Prostate gland (tissue), 2 donors: ENCODE measurements at regions not wholly inside any gene's neighbourhood (a gene's known extent, or its start where the extent isn't known, plus 50 kb on each side); places are given as distances from the start of the nearest gene placed in this dataset.

Experiments
- DNase-seq: peaks from one replicate; pipeline ENCODE4 v3.0.0-alpha.2; 2019; ENCODE audit warnings: low spot score
- H3K27ac ChIP-seq, 2 donors: fragments of 200-600 bp; sonication (generic); 2 replicates each; pipeline ENCODE4 v1.5.1; 2017 to 2019
- H3K27me3 ChIP-seq: fragments of 200-600 bp; sonication (generic); replicated peaks from 2 replicates; pipeline ENCODE4 v1.5.1; 2019; ENCODE audit not compliant: insufficient read depth
- H3K36me3 ChIP-seq, 2 donors: fragments of 200-600 bp; sonication (generic); 1 replicate in 1 of 2; 2 replicates in 1 of 2; pipeline versions ENCODE4 v1.5.1 to v1.8.1; 2017 to 2019
- H3K4me1 ChIP-seq: fragments of 200-600 bp; sonication (generic); replicated peaks from 2 replicates; pipeline ENCODE4 v1.5.1; 2019
- H3K4me3 ChIP-seq, 2 donors: fragments of 200-600 bp; sonication (generic); 2 replicates each; pipeline ENCODE4 v1.5.1; 2017 to 2019
- H3K9me3 ChIP-seq: fragments of 200-600 bp; sonication (generic); 2 replicates; pipeline ENCODE4 v1.5.1; 2017
- CTCF ChIP-seq, 4 experiments: fragments of 200-600 bp in 2 of 4; fragments of 450-650 bp in 2 of 4; sonication (generic) in 2 of 4; IDR thresholded peaks; 1 replicate in 3 of 4; 2 replicates in 1 of 4; pipeline ENCODE4 v1.5.1; 2016 to 2019; ENCODE audit warnings: antibody characterized with exemption in 4 of 4, mild to moderate bottlenecking in 2 of 4, moderate library complexity in 2 of 4
- POLR2A ChIP-seq: fragments of 450-650 bp; IDR thresholded peaks from one replicate; pipeline ENCODE4 v1.6.1; 2016; ENCODE audit warnings: antibody characterized with exemption, mild to moderate bottlenecking
- POLR2AphosphoS5 ChIP-seq: sonication (generic); formaldehyde crosslinking; IDR thresholded peaks from one replicate; pipeline ENCODE4 v1.6.1; 2017; ENCODE audit warnings: antibody characterized with exemption
- WGBS: methylation state at CpG from one replicate; pipeline ENCODE4 v1.1.5; 2018; 5-methylcytosine and 5-hydroxymethylcytosine counted together
- intact Hi-C: fragments of 100-400 bp; cut with DNase I; formaldehyde crosslinking; loops from one replicate; pipeline ENCODE4 v1.14.2; 2022

GRCh38 chr10:6757158-6757557 is 177.1 kb upstream of the PRKCQ start:
- H3K36me3 ChIP-seq: no peaks in the 10 kb centered on the region
- H3K27ac ChIP-seq: no peak overlapping the region
- intact Hi-C loops: no loop called here
- H3K4me1 ChIP-seq: no peaks in the 10 kb centered on the region
- DNase-seq: no peak
- 60% methylated on average over 7 of the region's 7 CpGs for WGBS
- no peaks in the 10 kb centered on the region for H3K27me3 ChIP-seq
- TF ChIP-seq CTCF (IDR thresholded peaks at IDR 0.05) (no peak), POLR2AphosphoS5 (no peak), POLR2A (no peak)
- H3K4me3 ChIP-seq: no peak overlapping the region
- H3K9me3 ChIP-seq: no peaks in the 10 kb centered on the region

GRCh38 chr10:6756716-6757115 is 176.6 kb upstream of the PRKCQ start:
- TF ChIP-seq POLR2AphosphoS5: no peak
- no peak for TF ChIP-seq CTCF (IDR thresholded peaks at IDR 0.05)
- no peak for TF ChIP-seq POLR2A
- Histone ChIP-seq H3K4me3 (no peak overlapping the region), H3K27ac (no peak overlapping the region), H3K4me1 (no peaks in the 10 kb centered on the region), H3K36me3 (no peaks in the 10 kb centered on the region), H3K9me3 (no peaks in the 10 kb centered on the region), H3K27me3 (no peaks in the 10 kb centered on the region)
- WGBS: 74% methylated on average over 2 of the region's 2 CpGs
- intact Hi-C loops: no loop called here
- DNase-seq: no peak

- intact Hi-C loops: no loop called here
- Histone ChIP-seq H3K27ac (no peak overlapping the region), H3K27me3 (no peaks in the 10 kb centered on the region), H3K4me3 (no peak overlapping the region), H3K4me1 (no peaks in the 10 kb centered on the region), H3K36me3 (no peaks in the 10 kb centered on the region), H3K9me3 (no peaks in the 10 kb centered on the region)
- WGBS: 40% methylated on average over 9 of the region's 9 CpGs
- no peak for DNase-seq
- TF ChIP-seq POLR2A: no peak
These were observed 175.8 kb upstream of the PRKCQ start for GRCh38 chr10:6755781-6756460.

GRCh38 chr10:6753644-6754043 is 173.6 kb upstream of the PRKCQ start:
- DNase-seq: no peak
- Histone ChIP-seq H3K27me3 (no peaks in the 10 kb centered on the region), H3K36me3 (no peaks in the 10 kb centered on the region), H3K4me1 (no peaks in the 10 kb centered on the region), H3K4me3 (no peak overlapping the region), H3K27ac (no peak overlapping the region), H3K9me3 (no peaks in the 10 kb centered on the region)
- TF ChIP-seq POLR2AphosphoS5 (no peak), CTCF (IDR thresholded peaks at IDR 0.05) (no peak), POLR2A (no peak)
- intact Hi-C loops: no loop called here
- 78% methylated on average over 10 of the region's 10 CpGs for WGBS

GRCh38 chr10:6751363-6751762 is 171.3 kb upstream of the PRKCQ start:
- Histone ChIP-seq H3K9me3 (no peaks in the 10 kb centered on the region), H3K27me3 (no peaks in the 10 kb centered on the region), H3K4me1 (no peaks in the 10 kb centered on the region), H3K4me3 (no peak overlapping the region), H3K36me3 (no peaks in the 10 kb centered on the region), H3K27ac (no peak overlapping the region)
- DNase-seq: no peak
- intact Hi-C loops: no loop called here
- WGBS: 75% methylated on average over 4 of the region's 4 CpGs
- no peak for TF ChIP-seq POLR2AphosphoS5
- TF ChIP-seq POLR2A: no peak
- no peak for TF ChIP-seq CTCF (IDR thresholded peaks at IDR 0.05)
